Heart left ventricle (tissue), 13 donors: ENCODE measurements at regions not wholly inside any gene's neighbourhood (a gene's known extent, or its start where the extent isn't known, plus 50 kb on each side); places are given as distances from the start of the nearest gene placed in this dataset.

Experiments used
- POLR2A ChIP-seq, 2 donors: fragments of 450-650 bp; IDR thresholded peaks; one replicate each; pipeline ENCODE4 v1.6.1; 2017; ENCODE audit warnings: antibody characterized with exemption in 2 of 2, mild to moderate bottlenecking in 2 of 2, moderate library complexity in 2 of 2
- TF ChIP-seq, protein P1 (sequence below), 12 donors: fragments of 200-600 bp; sonication (generic) in 4 of 12; IDR thresholded peaks; one replicate each; pipeline versions ENCODE4 v1.5.0 to v1.8.0; 2018 to 2022; ENCODE audit warnings: antibody characterized with exemption in 12 of 12, mild to moderate bottlenecking in 5 of 12
- donor health status: ischemic (EF 13 %, LVEDD 7.1; RV severe dilation, severe dysfunction).
- donor health status: DM: no; HTN: yes; CAD: no.
- donor health status: DM: no; HTN: no; CAD: no.
- donor health status: ischemic (EF 25% LVEDD 6.9; RV normal size, moderate dysfunction).
- donor health status: ischemic (EF 25% LVEDD 5.7; RV mildly dilated, moderate dysfunction).
- donor health status: ischemic (EF 35%, LVEDD 5.7; RV mildly dilated, moderate dysfunction).
- donor health status: nonischemic (EF 11% LVEDD 7.7; RV severe dilation, severe dysfunction).
- donor health status: DM: yes; HTN: yes; CAD: no.
- donor health status: PGD.
- donor health status: ischemic (EF 29% LVEDD 5.4; RV normal size, mild dysfunction).
- donor health status: nonischemic (EF 23%, LVEDD 6.1; RV moderate dilation, normal function).

DNA sequence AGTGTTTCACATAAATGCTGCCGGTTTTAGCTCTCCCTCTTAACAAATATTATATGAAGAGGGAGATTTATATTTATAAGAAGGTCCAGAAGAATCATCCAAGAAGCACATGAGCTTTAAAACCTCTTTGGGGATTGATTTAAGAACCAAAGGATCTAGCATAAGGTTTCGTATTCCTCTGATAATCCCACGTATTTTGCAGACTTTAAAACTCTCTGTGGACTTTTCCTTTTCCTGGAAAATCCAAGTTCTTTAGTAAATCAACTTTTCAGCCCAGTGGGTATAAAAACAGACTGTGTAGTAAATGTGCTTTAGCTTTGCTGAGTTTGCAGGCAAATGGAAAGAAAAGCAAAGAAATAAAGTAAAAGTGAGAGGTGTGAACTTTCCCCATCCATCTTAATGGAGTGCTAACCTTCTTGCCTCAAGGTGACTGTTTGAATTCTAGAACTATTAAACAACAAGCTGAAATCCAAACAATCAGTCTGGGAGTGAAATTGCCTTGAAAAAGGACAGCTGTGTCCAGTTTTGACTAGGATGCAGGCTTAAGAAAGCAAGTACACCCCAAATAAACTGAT, 363.4 kb upstream of the SLC24A2 start:
- TF ChIP-seq, protein P1, sequence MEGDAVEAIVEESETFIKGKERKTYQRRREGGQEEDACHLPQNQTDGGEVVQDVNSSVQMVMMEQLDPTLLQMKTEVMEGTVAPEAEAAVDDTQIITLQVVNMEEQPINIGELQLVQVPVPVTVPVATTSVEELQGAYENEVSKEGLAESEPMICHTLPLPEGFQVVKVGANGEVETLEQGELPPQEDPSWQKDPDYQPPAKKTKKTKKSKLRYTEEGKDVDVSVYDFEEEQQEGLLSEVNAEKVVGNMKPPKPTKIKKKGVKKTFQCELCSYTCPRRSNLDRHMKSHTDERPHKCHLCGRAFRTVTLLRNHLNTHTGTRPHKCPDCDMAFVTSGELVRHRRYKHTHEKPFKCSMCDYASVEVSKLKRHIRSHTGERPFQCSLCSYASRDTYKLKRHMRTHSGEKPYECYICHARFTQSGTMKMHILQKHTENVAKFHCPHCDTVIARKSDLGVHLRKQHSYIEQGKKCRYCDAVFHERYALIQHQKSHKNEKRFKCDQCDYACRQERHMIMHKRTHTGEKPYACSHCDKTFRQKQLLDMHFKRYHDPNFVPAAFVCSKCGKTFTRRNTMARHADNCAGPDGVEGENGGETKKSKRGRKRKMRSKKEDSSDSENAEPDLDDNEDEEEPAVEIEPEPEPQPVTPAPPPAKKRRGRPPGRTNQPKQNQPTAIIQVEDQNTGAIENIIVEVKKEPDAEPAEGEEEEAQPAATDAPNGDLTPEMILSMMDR (IDR thresholded peaks at IDR 0.05): no peak
- TF ChIP-seq POLR2A (IDR thresholded peaks at IDR 0.05): no peak
